ENCODE measurements at regions not wholly inside any gene's neighbourhood (a gene's known extent, or its start where the extent isn't known, plus 50 kb on each side); places are given as distances from the start of the nearest gene placed in this dataset.
"Not testable (repeated sequence)": the region's sequence is repeated elsewhere in the genome, so short reads cannot be mapped to it uniquely, and the experiment has no call there.

DNA sequence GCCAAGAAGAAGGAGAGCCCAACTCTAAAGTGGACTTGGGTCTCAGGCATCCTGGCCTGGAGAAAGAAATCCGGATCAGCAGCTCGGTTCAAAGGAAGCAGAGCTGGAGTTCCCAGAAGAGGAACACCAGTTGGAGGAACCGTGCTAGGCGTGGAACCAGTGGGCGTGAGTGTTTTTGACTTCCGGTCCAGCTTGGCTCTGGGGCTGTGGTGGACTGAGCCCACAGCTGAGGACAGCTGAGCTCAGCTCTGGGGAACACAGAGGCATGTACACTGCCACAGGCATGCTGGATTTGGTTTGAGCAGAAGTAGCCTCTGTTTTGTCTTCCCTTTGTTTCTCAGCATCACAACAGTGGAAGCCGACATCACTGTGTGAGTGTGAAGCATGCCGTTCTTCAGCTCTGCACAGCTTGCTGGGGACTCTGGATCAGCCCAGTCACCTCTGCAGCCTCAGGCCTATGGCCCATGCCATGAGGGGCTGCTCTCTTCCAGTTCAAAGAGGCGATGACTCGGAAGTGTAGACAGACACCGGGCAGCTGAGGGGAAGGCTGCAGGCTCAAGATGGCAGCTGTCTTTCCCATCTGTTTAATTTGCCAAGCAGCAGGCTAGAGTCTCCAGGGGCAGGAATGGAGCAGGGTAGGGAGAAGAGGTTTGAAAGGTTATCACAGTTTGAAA lies 185.8 kb upstream of the UBE3A start:
- DNase-seq: no peak

DNA sequence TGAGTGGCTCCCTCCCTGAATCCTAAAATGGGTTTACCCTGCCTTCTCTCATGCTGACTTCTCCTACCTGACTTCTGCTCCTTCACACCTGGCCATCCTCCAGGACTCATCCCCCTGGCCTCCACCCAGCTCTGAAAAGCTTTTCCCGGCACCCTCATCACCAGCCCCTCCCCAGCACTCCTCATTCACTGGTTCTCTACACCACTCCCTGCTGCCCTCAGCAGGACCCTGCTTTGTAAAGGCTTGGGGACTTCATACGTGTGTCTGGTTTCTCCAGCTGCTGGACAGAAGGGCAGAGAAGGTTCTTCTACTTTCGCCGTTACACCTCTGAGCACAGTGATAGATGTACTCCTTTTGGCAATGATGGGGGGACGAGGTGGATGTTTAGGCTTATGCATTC lies 184.9 kb upstream of the UBE3A start:
- no peak for DNase-seq

DNA sequence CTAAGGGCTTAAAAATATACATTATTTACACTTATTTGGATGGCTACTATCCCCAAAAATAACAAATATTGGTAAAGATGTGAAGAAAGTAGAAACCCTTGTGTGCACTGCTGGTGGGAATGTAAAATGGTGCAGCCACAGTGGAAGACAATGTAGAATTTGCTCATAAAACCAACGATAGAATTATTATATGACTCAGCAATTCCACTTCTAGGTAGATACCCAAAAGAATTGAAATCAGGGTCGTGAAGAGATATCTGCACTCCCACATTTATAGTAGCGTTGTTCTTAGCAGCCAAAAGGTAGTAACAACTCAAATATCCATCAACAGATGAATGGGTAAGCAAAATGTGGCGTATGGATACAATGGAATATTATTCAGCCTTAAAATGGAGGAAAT lies 181.6 kb upstream of the UBE3A start:
- no peak for DNase-seq

DNA sequence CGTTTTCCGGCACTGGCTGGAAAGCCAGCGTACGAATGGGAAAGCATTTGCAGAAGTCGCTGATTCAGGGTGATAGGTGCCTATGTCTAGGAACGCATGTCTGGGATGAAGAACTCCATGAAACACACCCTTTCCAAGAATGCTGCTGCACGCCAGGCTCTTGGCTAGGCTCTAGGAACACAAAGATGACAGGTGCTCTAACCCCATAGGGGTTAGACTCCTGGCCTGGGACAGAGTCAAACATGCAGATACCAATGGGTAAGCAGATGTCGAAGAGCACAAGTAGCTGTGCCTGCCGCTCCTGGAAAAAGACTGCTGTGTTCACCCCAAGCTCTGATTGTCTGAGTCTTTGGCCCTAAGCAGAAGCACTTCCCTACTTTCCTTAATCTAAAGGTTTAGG lies 180.9 kb upstream of the UBE3A start:
- DNase-seq: no peak

DNA sequence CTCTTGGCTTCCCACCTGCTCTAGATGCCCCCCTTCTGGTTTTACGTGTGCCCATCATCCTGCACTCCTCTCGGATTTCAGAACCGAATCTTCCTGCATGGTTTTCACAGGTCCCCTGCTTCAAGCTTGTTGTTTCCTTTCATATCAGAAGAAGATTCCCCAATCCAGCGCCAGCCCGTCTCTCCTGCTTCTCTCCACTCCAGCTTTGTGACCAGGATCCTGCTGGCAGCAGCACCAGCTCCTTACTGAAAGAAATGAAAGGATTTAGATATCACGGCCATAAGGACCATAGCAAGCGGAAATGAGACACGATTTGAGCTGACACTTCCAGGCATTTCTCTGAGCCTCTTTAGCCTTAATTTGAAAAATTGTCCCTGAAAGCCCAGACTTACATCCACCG lies 180.3 kb upstream of the UBE3A start:
- DNase-seq: no peak

DNA sequence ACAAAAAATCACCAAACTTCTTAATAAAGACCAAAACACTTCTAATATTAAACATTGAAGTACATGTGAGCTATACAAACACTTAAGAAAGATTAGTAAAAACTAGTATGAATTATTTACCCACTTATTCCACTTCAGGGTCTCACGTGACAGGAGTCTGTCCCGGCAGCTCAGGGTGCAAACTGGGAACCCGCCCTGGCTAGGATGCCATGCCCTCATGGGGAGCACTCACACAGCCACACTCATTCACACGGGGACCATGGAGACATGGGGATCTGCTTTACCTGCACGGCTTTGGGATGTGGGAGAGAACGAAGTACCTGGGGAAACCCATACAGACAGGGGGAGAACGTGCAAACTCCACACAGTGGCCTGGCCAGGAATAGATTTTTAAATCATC lies 179.3 kb upstream of the UBE3A start:
- DNase-seq: no peak

DNA sequence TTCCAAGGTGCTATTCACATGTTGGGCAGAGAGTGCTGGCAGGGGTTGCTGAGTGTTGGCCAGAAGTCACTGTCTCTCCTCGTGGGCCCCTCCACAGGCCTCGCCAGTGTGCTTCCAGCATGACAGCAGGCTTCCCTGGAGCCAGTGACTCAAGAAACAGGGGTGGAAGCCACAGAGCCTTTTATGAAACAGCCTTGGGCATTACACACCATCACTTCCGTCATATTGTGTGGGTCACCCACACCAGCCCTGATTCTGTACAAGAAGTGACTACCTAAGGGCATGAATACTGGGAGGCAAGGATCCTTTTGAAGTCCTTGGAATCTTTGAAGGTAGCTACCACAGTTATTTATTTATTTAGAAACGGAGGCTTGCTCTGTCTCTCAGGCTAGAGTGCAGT lies 177.6 kb upstream of the UBE3A start:
- DNase-seq: no peak

DNA sequence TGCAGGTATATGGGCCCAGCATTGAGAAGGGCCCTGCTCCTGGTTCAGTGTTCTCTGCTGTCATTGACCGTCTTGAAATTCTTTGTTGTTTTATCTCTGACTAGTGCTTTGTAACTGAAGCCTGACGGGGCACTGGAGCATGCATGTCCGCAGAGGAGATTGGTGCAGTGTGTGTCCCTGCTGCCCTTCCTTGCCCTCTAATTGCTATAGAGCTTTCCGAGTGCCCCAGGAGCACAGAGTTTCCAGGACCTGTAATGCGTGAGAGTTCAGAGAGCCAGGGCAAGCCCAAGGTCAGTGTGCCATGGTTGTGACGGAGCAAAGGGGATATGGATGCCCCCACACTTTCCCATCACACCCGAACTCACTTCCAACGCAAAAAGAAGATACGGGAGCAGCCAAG lies 174.3 kb upstream of the UBE3A start:
- no peak for DNase-seq

DNA sequence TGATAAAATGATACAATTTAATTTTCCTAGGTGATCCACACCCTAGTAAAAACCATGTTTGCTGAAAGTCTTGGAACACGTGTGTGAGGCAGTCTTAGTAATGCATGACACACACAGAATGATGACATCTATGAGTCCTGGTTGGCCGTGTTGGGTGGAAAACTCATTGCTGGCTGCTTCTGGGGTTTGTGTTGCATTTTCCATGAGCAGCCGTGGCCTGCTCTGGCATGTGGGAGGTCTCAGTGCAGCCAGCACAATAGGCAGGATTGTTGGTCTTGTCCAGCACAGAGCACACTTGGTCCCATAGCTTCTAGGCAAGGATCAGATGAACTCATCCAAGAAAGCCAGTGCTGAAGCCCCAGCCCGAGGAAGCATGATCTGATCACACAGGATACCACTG lies 172.8 kb upstream of the UBE3A start:
- no peak for DNase-seq

DNA sequence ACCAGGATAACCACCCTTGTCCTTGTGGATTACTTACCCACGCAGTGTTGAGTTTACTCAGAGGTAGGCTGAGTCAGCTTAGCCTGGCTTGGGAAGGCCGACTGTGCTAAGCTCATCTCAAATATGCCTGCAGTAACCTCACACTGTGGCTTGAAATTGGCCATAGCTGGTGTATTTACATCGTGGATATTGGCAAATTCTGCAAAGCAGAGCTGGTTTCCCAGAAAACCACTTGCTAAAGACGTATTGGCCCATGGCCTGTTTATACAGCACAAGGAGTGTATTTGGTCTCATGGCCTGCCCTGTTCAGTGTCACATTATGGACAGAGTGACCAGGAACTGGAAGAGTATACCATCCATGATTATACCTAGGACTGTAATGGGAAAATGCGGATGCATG lies 170.5 kb upstream of the UBE3A start:
- DNase-seq: no peak

DNA sequence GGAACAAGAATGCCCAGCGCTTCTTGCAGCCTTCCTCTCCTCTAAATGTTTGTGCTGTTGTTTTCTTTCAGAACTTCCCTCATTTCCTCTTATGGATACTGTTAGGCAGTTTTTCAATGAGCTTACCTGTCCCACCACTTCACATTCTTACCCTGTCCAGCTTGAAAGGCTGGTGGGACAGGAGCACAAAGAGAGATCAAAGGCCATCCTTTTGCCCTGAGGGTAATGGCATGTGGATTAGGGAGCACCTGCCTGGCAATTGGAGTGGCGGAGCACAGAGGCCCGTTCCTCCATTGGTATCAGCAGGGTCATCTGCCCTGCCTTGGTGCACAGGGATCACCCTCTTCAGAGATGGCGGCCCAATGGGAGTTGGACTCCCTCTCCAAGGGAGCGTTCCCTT lies 170.1 kb upstream of the UBE3A start:
- DNase-seq: no peak

DNA sequence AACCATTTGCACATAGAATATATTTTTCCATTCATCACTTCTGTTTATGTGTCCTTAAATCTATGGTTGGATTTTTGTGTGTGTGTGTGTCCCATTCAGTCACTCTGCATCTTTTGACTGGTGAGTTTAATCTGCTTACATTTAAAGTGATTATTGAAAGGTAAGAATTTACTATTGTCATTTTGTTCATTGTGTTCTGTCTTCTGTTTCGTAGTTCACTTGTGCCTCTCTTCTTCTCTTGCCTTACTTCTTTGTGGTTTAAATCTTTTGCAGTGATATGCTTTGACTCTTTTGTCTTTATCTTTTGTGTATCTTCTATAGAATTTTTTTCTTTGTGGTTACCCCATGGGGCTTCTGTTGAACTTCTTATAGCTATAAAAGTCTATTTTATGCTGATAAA lies 166.3 kb upstream of the UBE3A start:
- no peak for DNase-seq

DNA sequence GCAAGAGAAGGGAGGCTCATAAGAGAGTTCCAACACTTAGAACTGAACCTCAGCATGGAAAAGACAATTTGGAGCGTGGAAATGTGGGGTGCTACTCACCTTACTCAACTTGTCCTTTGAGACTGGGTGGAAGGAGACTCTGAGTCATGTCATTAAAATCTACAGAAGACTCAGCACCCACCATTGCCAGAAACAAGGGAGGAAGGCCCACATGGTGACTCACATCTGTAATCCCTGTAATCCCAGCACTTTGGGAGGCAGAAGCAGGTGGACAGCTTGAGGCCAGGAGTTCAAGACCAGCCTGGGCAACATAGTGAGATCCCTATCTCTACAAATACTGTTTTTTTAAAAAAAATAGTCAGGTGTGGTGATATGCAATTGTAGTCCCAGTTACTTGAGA lies 161.9 kb upstream of the UBE3A start:
- no peak for DNase-seq

DNA sequence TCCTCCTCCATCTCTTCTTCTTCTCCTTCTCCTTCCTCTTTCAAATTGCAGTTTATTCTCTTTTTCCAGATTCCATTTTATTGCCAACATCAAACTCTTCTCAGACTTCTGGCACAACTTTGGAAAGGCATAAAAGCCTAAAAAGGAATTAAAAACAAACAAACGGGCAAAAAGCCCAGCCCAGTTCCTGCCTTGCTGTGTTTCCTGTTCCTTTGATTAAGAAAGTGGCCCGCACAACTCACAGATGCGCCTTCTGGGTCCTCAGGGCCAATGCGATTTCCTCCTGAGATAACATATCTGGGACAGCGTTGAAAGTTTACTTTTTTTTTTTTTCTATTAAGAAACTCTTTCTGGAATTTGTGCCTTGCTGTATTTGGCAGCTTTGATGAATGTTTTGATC lies 158.7 kb upstream of the UBE3A start:
- DNase-seq: no peak

DNA sequence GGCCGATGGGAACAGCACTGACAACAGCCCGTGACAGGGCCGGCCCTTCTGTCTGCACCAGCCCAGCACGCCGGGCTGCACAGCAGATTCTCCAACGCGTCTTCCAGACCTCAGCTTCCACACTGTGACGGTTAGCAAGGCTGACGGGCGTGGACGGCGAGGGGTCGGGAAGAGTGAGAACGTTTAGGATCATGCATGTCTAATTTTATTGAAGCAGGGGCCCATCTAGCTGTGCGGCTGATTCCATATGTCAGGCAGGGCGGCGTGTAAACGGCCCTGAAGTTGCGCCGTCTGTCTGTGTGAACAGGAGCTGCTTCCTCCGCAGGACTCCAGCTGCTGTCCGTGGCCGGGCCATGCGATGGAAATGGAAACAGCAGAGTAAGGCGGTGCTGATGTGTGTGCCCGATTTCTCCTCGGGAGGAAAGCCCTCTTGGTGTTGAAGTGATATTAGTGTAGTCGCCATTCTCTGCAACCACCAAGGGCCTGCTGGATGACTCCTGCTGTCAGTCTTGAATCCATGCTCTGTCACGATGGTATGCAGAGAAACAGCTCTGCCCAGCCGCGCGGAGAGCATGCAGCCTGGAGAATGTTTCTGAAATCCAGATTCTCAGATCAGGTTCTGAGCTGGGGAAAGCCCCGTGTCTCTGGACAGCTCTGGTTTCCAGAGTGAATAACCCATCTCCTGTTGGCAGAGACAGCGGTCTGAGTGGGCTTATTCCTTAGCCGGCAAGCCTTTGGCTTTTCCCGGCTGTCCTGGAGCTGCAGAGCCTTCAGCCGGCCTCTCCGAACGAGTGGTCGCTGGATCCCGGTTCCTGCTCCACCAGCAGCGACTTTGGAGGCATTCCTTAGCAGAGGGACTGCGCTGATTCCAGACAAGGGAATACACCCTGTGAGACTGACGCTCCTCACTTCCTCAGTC lies 158.1 kb upstream of the UBE3A start:
- DNase-seq: no peak

DNA sequence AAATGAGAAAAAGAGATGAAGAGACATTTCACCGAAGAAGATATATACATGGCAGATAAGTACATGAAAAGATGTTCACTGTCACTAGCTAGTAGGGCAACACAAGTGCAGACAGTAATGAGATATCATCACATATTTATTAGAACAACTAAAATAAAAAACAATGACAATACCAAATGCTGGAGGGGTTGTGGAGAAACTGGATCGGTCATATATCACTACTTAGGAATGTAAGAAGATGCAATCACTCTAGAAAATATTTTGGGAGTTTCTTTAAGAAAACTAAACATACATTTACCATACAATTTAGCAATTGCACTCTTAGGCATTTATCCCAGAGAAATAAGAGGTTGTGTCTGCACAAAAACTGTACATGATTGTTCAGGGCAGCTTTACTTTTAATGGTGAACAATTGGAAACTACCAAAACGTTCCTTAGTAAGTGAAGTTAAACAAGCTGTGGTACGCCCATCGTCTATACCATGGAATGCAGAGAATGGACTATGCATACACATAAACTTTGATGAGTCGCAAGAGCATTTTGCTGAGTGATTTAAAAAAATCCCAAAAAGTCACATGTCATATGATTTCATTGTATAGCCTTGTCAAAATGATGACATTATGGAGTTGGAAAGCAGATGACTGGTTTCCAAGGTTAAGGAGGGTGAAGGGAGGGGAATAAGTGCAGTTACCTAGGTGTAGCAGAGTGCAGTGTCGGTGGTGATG lies 149.0 kb upstream of the UBE3A start:
- DNase-seq: no peak

DNA sequence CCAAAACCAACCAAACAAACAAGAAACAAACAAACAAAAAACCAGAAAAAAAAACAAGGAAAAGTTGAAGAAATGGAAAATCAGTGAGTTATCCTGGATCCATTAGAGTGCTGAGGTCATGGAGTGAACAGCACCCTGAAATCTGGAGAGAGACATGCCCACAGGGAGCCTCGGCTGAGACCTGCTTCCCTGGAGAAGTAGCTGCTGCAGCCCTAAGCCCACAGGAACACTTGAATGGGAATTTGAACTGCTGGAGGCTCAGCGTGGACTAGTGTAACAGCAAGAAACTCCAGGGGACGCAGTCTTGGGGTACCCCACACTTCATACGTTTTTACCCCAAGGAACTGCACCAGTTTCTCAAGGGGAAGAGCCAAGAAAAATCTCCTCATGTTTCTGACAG lies 144.1 kb upstream of the UBE3A start:
- DNase-seq: no peak

DNA sequence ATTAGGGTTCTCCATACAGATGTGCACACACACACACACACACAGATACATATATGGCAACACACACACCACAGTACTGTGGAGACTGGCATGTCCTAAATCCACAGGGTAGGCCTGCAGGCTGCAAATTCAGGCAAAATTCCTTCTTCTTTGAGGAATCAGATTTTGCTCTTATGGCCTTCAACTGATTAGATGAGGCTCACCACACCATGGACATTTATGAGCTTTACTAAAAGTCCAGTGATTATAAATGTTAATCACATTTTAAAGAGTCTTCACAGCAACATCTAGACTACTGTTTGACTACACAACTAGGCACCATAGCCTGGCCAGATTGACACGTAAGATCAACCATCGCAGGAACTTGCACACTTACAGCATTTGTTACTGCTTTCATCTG lies 140.3 kb upstream of the UBE3A start:
- no peak for DNase-seq

DNA sequence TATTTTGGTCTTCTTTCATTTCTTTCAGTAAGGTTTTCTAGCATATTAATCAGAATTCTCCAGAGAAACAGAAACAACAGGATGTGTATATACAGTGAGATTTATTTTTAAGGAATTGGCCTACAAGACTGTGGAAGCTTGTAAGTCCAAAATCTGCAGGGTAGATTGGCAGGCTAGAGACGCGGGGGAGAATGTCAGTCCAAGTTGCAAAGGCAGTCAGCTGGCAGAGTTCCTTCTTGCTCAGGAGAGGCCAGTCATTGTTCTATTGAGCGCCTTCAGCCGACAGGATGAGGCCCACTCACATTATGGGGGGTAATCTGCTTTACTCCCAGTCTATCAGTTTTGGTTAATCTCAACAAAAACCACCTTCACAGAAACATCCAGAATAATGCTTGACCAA lies 133.4 kb upstream of the UBE3A start:
- DNase-seq: no peak

DNA sequence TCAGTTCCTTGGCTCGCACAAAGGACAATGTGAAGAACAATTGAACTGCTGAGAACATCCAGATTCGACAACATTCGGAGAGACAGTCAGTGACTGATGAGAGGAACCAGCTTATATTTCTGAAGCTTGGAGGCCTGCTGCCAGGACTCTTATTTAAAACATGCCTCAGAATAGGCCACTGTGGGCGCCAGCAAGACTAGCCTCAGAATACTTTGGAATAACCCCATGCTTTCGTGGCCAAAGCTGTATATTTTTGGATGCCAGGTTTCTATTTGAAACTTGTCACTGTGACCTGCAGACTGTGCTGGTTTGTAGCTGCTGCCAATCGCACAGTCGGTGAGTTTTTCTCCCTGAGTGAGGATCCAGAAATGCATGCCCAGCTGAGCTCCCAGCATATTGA lies 129.9 kb upstream of the UBE3A start:
- no peak for DNase-seq

DNA sequence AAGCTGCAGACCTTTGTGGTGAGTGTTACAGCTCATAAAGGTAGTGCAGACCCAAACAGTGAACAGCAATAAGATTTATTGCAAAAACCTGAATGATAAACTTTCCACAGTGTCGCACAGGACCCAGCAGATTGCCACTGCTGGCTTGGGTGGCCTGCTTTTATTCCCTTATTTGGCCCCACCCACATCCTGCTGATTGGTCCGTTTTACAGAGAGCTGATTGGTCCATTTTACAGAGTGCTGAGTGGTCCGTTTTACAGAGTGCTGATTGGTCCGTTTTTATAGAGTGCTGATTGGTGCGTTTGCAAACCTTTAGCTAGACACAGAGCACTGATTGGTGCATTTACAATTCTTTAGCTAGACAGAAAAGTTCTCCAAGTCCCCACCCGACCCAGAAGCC lies 127.7 kb upstream of the UBE3A start:
- DNase-seq: not testable (repeated sequence)

DNA sequence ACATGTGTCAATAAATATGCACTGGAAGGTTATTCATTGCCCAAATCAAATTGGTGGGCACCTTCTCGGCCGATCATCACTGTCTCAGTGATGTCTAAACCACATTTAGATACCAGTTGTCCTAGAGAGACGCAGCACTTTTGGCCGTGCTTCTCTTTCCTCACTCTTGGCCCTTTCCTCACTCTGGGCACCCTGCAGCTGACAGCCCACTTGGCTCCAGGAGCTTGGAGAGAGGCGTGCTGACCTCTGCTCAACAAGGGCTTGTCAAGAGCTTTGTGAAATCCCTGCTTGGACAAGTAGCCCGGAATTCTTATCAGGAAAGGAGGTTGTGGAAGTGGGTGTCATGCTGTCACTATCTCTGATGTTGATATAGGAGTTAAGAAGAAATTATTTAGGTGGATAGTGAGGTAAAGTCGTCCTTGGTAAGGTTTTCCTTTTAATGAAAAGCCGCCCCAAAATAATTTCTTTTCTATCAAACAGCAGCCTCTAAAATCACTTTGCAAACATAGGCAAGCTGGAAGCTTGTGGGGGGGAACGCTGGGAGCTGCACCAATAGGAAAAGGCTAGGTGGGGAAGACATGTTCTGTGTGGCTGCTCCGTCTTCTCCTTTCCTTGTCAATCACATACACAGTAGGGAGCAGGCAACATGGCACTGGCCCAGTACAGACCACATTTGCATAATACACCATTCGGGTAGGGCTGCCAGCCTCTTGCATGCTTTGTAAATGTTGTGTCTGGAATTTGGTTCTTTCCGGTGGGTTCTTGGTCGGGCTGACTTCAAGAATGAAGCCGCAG lies 126.8 kb upstream of the UBE3A start:
- DNase-seq: no peak

DNA sequence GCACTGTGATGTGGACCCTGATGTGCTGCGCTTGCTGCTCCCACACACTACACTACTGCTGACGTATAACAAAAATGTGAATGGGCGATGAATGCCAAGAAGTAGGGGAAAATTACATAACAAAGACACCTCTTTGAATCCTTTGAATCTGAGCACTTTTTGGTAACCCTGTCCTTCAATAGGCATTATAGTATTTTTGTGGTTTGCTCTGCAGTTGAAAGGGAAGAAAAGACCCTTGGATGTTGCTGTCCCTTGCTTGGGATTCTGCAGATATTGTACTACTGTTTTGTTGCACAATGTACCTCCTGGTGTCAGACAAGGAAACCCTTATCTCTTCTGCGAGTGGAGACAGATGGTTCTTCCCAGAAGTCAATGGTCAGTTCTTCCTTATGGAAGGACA lies 124.8 kb upstream of the UBE3A start:
- DNase-seq: no peak

Measured in SHP77 treated with DMSO at 0.1 percent for 48 hours (cell line).